GM12878 (cell line): ENCODE measurements at regions not wholly inside any gene's neighbourhood (a gene's known extent, or its start where the extent isn't known, plus 50 kb on each side); places are given as distances from the start of the nearest gene placed in this dataset.

ENCODE experiments used
- ATAC-seq: fragments of 200-7000 bp; cut with Tn5 transposase; 3 replicates; pipeline ENCODE4 v1.9.1; 2020; ENCODE audit warnings: mild to moderate bottlenecking, moderate library complexity
- BruUV-seq: library from RNA; stranded (reverse); fragments of 400-500 nt; replicated peaks from 2 replicates; lab custom pipeline; 2021; lab: Mats Ljungman, UMichigan
- CTCF ChIA-PET: fragments of 300-600 bp; sonication (Branson Sonifier 250); formaldehyde crosslinking; extraction: SDS; loops from one replicate; lab custom pipeline; 2021; ENCODE audit warnings: inconsistent platforms; lab: Yijun Ruan, JAX
- POLR2A ChIA-PET: fragments of 350-600 bp; formaldehyde crosslinking; extraction: SDS; loops from one replicate; lab custom pipeline; 2021; ENCODE audit warnings: inconsistent platforms; lab: Charles Lee
- RAD21 ChIA-PET: fragments of 300-600 bp; sonication (Branson Sonifier 250); formaldehyde crosslinking; loops from one replicate; lab custom pipeline; 2023; ENCODE audit warnings: antibody characterized with exemption; ENCODE audit not compliant: unreplicated experiment; lab: Charles Lee
- SMC1A ChIA-PET: fragments of 300-600 bp; sonication (Branson Sonifier 250); formaldehyde crosslinking; loops from one replicate; lab custom pipeline; 2023; ENCODE audit not compliant: unreplicated experiment, uncharacterized antibody; lab: Charles Lee
- DNase-seq: peaks from one replicate; pipeline ENCODE4 v3.0.0-alpha.2; 2011; ENCODE audit warnings: low read depth, low spot score
- FAIRE-seq: peaks from 3 replicates; lab custom pipeline; 2011; peaks lifted over from hg19 to GRCh38; lab: Jason Lieb, UNC
- H2AFZ ChIP-seq: 2 replicates; pipeline ENCODE4 v1.6.0; 2011; ENCODE audit warnings: low read depth, low read length, control low read depth; ENCODE audit not compliant: control insufficient read depth
- H3K27ac ChIP-seq: 2 replicates; pipeline ENCODE4 v1.5.1; 2011; ENCODE audit warnings: control low read depth; ENCODE audit not compliant: control insufficient read depth, insufficient read depth
- H3K27me3 ChIP-seq, 2 experiments: replicated peaks in 1 of 2; 2 replicates each; pipeline versions ENCODE4 v1.6.0 to v1.6.1; 2011; ENCODE audit warnings: low read length in 1 of 2; ENCODE audit not compliant: control insufficient read depth in 2 of 2, insufficient read depth in 2 of 2
- H3K36me3 ChIP-seq, 2 experiments: 2 replicates each; pipeline ENCODE4 v1.5.1; 2011; ENCODE audit warnings: low read length in 1 of 2; ENCODE audit not compliant: control insufficient read depth in 2 of 2, insufficient read depth in 2 of 2
- H3K4me1 ChIP-seq: 2 replicates; pipeline ENCODE4 v1.6.1; 2011; ENCODE audit warnings: mild to moderate bottlenecking, low read length, moderate library complexity, mixed read lengths; ENCODE audit not compliant: control insufficient read depth, insufficient read depth
- H3K4me2 ChIP-seq: 2 replicates; pipeline ENCODE4 v1.6.0; 2011; ENCODE audit warnings: control low read depth; ENCODE audit not compliant: control insufficient read depth, insufficient read depth
- H3K4me3 ChIP-seq: fragments of 200-600 bp; sonication (generic); 2 replicates; pipeline ENCODE4 v1.5.1; 2016
- H3K79me2 ChIP-seq: 2 replicates; pipeline ENCODE4 v1.6.0; 2011; ENCODE audit warnings: low read length; ENCODE audit not compliant: control insufficient read depth, insufficient read depth
- H3K9ac ChIP-seq: 2 replicates; pipeline ENCODE4 v1.8.0; 2011; ENCODE audit warnings: low read length, control low read depth, mixed read lengths; ENCODE audit not compliant: control insufficient read depth, insufficient read depth
- H3K9me3 ChIP-seq: replicated peaks from 3 replicates; pipeline ENCODE4 v1.5.1; 2011; ENCODE audit warnings: mild to moderate bottlenecking, low read length; ENCODE audit not compliant: control insufficient read depth, insufficient read depth
- H4K20me1 ChIP-seq: 2 replicates; pipeline ENCODE4 v1.6.0; 2011; ENCODE audit not compliant: control insufficient read depth, insufficient read depth
- ATF2 ChIP-seq: IDR thresholded peaks from 2 replicates; pipeline ENCODE4 v1.6.1; 2012; ENCODE audit warnings: low read length, inconsistent platforms
- BRCA1 ChIP-seq: IDR thresholded peaks from 2 replicates; pipeline ENCODE4 v1.6.1; 2011; ENCODE audit warnings: low read depth, low read length, improper control_type of control experiment
- CBX3 ChIP-seq: fragments of 200-600 bp; sonication (generic); IDR thresholded peaks from 2 replicates; pipeline ENCODE4 v1.6.1; 2016; ENCODE audit warnings: low read depth, borderline replicate concordance
- EGR1 ChIP-seq, 2 experiments: IDR thresholded peaks; 1 replicate in 1 of 2; 2 replicates in 1 of 2; pipeline ENCODE4 v1.6.1; 2011 to 2012; ENCODE audit warnings: low read depth in 2 of 2, low read length in 2 of 2, borderline replicate concordance in 1 of 2, mild to moderate bottlenecking in 1 of 2, moderate library complexity in 1 of 2
- GABPA ChIP-seq: IDR thresholded peaks from 2 replicates; pipeline ENCODE4 v1.6.1; 2014; ENCODE audit warnings: antibody characterized with exemption, low read depth, mild to moderate bottlenecking, inconsistent platforms
- HCFC1 ChIP-seq: fragments of 150-350 bp; IDR thresholded peaks from 2 replicates; pipeline ENCODE4 v1.6.1; 2014; ENCODE audit warnings: low read length
- HDAC6 ChIP-seq: fragments of 200-600 bp; sonication (generic); IDR thresholded peaks from one replicate; pipeline ENCODE4 v1.8.0; 2017; ENCODE audit warnings: antibody characterized with exemption; ENCODE audit not compliant: unreplicated experiment
- RB1 ChIP-seq: fragments of 450-650 bp; formaldehyde crosslinking; IDR thresholded peaks from 2 replicates; pipeline ENCODE4 v1.6.1; 2017; ENCODE audit warnings: mild to moderate bottlenecking, borderline replicate concordance
- RCOR1 ChIP-seq: conservative IDR thresholded peaks from 2 replicates; pipeline ENCODE4 v1.6.1; 2012; ENCODE audit warnings: low read depth, low read length, improper control_type of control experiment
- SMC3 ChIP-seq: IDR thresholded peaks from 2 replicates; pipeline ENCODE4 v1.6.1; 2011; ENCODE audit warnings: low read length, improper control_type of control experiment, borderline replicate concordance
- SPI1 ChIP-seq: IDR thresholded peaks from 2 replicates; pipeline ENCODE4 v1.6.1; 2011; ENCODE audit warnings: low read depth, mild to moderate bottlenecking, low read length, moderate library complexity, borderline replicate concordance; ENCODE audit not compliant: insufficient read depth
- ZNF207 ChIP-seq: fragments of 450-650 bp; IDR thresholded peaks from 2 replicates; pipeline ENCODE4 v1.6.1; 2014; ENCODE audit warnings: antibody characterized with exemption, mild to moderate bottlenecking, borderline replicate concordance
- ZZZ3 ChIP-seq: IDR thresholded peaks from 2 replicates; pipeline ENCODE4 v1.6.1; 2011; ENCODE audit warnings: low read depth; ENCODE audit not compliant: control insufficient read depth, insufficient read length
- WGBS: methylation state at CpG from one replicate; pipeline ENCODE4 v1.1.6; 2016; ENCODE audit warnings: low lambda C conversion rate; ENCODE audit not compliant: insufficient replicate concordance, insufficient coverage; ENCODE audit errors: missing lambda C conversion rate; 5-methylcytosine and 5-hydroxymethylcytosine counted together
- in situ Hi-C: fragments of 300-500 bp; cut with MboI; formaldehyde crosslinking; loops from 9 replicates; pipeline ENCODE4 v1.14.3; 2018; ENCODE audit warnings: mixed read lengths
- intact Hi-C: fragments of 100-400 bp; cut with micrococcal nuclease; formaldehyde crosslinking; loops from one replicate; pipeline ENCODE4 v1.14.2; 2022; ENCODE audit not compliant: unreplicated experiment

DNA sequence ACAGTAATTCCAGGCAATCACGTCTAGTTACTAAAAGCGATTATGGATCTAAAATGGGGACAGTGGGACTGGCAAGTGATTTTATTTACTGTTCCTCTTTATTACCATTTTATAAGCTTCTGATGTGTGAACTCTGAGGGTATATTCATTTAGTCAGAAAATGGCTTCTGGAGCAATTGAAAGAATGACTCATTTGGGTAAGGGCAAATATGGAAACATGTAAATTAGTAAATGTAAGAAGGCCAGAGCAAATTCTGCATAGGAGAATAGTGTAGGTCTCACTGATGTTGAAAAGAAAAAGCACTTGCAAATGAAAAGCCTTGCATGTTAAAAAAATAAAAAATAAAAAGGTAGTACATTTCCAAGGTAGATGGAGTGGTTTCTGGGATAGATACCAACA lies 262.2 kb downstream of the KLF5 start:
- H3K79me2 ChIP-seq, result no peaks in the 10 kb centered on the region
- ChIA-PET CTCF (no interaction called here), SMC1A (no interaction called here), POLR2A (no interaction called here), RAD21 (no interaction called here)
- H3K27ac ChIP-seq, result no peak overlapping the region
- in situ Hi-C loops, result no loop called here
- DNase-seq (no peak), FAIRE-seq (no peak), ATAC-seq (peak; percentile 41)
- no peak overlapping the region for H3K4me3 ChIP-seq
- no peak overlapping the region for H2AFZ ChIP-seq
- H3K4me2 ChIP-seq, result no peak overlapping the region
- H3K9me3 ChIP-seq, result no peaks in the 10 kb centered on the region
- WGBS, result 31% methylated on average over 2 of the region's 2 CpGs
- no peak overlapping the region for H3K9ac ChIP-seq
- no TSS peak for BruUV-seq
- H3K4me1 ChIP-seq, result no peaks in the 10 kb centered on the region
- H3K36me3 ChIP-seq, result no peaks in the 10 kb centered on the region
- TF ChIP-seq ZZZ3 (no peak), ZNF207 (no peak), GABPA (no peak), EGR1 (IDR thresholded peaks at IDR 0.05; ENCODE audit: borderline replicate concordance in 1 of 2, low read depth in 2 of 2, low read length in 2 of 2) (no peak), CBX3 (no peak), RB1 (no peak), HCFC1 (no peak), RCOR1 (no peak), SMC3 (no peak), SPI1 (no peak), ATF2 (no peak), BRCA1 (no peak), HDAC6 (no peak)
- no peaks in the 10 kb centered on the region for H4K20me1 ChIP-seq
- intact Hi-C loops, result no loop called here
- no peaks in the 10 kb centered on the region; a peak in 1 of 4 replicates for H3K27me3 ChIP-seq
